BE2C (cell line): ENCODE measurements at regions not wholly inside any gene's neighbourhood (a gene's known extent, or its start where the extent isn't known, plus 50 kb on each side); places are given as distances from the start of the nearest gene placed in this dataset.

Experiments used
- DNase-seq: peaks from one replicate; pipeline ENCODE4 v3.0.0-alpha.2; 2020
- H3K27me3 ChIP-seq: fragments of 250-450 bp; sonication (Bioruptor Pico); 2 replicates; pipeline ENCODE4 v1.5.1; 2020; ENCODE audit warnings: mild to moderate bottlenecking
- H3K36me3 ChIP-seq: fragments of 250-450 bp; sonication (Bioruptor Pico); 2 replicates; pipeline ENCODE4 v1.5.1; 2020; ENCODE audit warnings: mild to moderate bottlenecking
- H3K4me1 ChIP-seq: fragments of 250-450 bp; sonication (Bioruptor Pico); 2 replicates; pipeline ENCODE4 v1.5.1; 2020
- H3K4me3 ChIP-seq: 2 replicates; pipeline ENCODE4 v1.5.1; 2011; ENCODE audit warnings: low read depth, low read length
- H3K9me3 ChIP-seq: fragments of 250-450 bp; sonication (Bioruptor Pico); 2 replicates; pipeline ENCODE4 v1.5.1; 2020
- CTCF ChIP-seq: IDR thresholded peaks from 2 replicates; pipeline ENCODE4 v1.5.1; 2012; ENCODE audit warnings: mild to moderate bottlenecking, low read depth, low read length

- H3K4me3 ChIP-seq: no peak overlapping the region
- H3K36me3 ChIP-seq: no peaks in the 10 kb centered on the region
- TF ChIP-seq CTCF: no peak
- no peaks in the 10 kb centered on the region for H3K27me3 ChIP-seq
- no peaks in the 10 kb centered on the region for H3K9me3 ChIP-seq
- DNase-seq: no peak
- no peaks in the 10 kb centered on the region for H3K4me1 ChIP-seq
Observed at GRCh38 chr2:4300616-4301015, 597.2 kb downstream of the DCDC2C start.

GRCh38 chr2:4324531-4324930 lies 621.2 kb downstream of the DCDC2C start:
- Histone ChIP-seq H3K9me3 (no peaks in the 10 kb centered on the region), H3K36me3 (no peaks in the 10 kb centered on the region)
- no peak for DNase-seq

GRCh38 chr2:4336864-4337263 lies 633.5 kb downstream of the DCDC2C start:
- Histone ChIP-seq H3K9me3 (no peaks in the 10 kb centered on the region), H3K4me3 (no peak overlapping the region), H3K36me3 (no peaks in the 10 kb centered on the region), H3K27me3 (no peaks in the 10 kb centered on the region), H3K4me1 (no peaks in the 10 kb centered on the region)
- no peak for DNase-seq
- TF ChIP-seq CTCF: no peak

More at GRCh38 chr2:4324531-4324930, 621.2 kb downstream of the DCDC2C start:
- Histone ChIP-seq H3K4me1 (no peaks in the 10 kb centered on the region), H3K4me3 (no peak overlapping the region), H3K27me3 (no peaks in the 10 kb centered on the region)
- TF ChIP-seq CTCF: no peak

GRCh38 chr2:4338345-4338744 lies 635.0 kb downstream of the DCDC2C start:
- no peaks in the 10 kb centered on the region for H3K9me3 ChIP-seq
- no peaks in the 10 kb centered on the region for H3K27me3 ChIP-seq
- TF ChIP-seq CTCF: no peak
- H3K36me3 ChIP-seq: no peaks in the 10 kb centered on the region
- no peaks in the 10 kb centered on the region for H3K4me1 ChIP-seq
- no peak overlapping the region for H3K4me3 ChIP-seq
- no peak for DNase-seq

GRCh38 chr2:4340536-4340935 lies 637.2 kb downstream of the DCDC2C start:
- Histone ChIP-seq H3K4me3 (no peak overlapping the region), H3K27me3 (no peaks in the 10 kb centered on the region), H3K36me3 (no peaks in the 10 kb centered on the region), H3K4me1 (no peaks in the 10 kb centered on the region), H3K9me3 (no peaks in the 10 kb centered on the region)
- TF ChIP-seq CTCF: no peak
- no peak for DNase-seq

GRCh38 chr2:4346628-4347027 lies 643.3 kb downstream of the DCDC2C start:
- Histone ChIP-seq H3K4me3 (no peak overlapping the region), H3K9me3 (no peaks in the 10 kb centered on the region), H3K36me3 (no peaks in the 10 kb centered on the region), H3K4me1 (no peaks in the 10 kb centered on the region), H3K27me3 (no peaks in the 10 kb centered on the region)
- DNase-seq: no peak
- no peak for TF ChIP-seq CTCF
